Adrenal gland (tissue), 5 donors: ENCODE measurements at regions not wholly inside any gene's neighbourhood (a gene's known extent, or its start where the extent isn't known, plus 50 kb on each side); places are given as distances from the start of the nearest gene placed in this dataset.

Experiments
- CTCF ChIP-seq, 6 experiments: fragments of 450-650 bp in 4 of 6; fragments of 200-600 bp in 2 of 6; sonication (generic) in 1 of 6; IDR thresholded peaks; 1 replicate in 5 of 6; 2 replicates in 1 of 6; pipeline versions ENCODE4 v1.5.1 to v1.8.0; 2016 to 2021; ENCODE audit warnings: antibody characterized with exemption in 6 of 6, mild to moderate bottlenecking in 2 of 6, moderate library complexity in 1 of 6
- POLR2A ChIP-seq, 2 donors: fragments of 450-650 bp; IDR thresholded peaks; one replicate each; pipeline ENCODE4 v1.6.1; 2017; ENCODE audit warnings: antibody characterized with exemption in 2 of 2, mild to moderate bottlenecking in 2 of 2, moderate library complexity in 1 of 2
- donor health status: DM: no; HTN: no; CAD: no.

- TF ChIP-seq POLR2A (IDR thresholded peaks at IDR 0.05) = no peak
- TF ChIP-seq CTCF (IDR thresholded peaks at IDR 0.05) = no peak
Observed at GRCh38 chr4:159780196-159780922, 677.5 kb downstream of the RAPGEF2 start.
